HEK293 (cell line): ENCODE measurements at regions not wholly inside any gene's neighbourhood (a gene's known extent, or its start where the extent isn't known, plus 50 kb on each side); places are given as distances from the start of the nearest gene placed in this dataset.

ENCODE experiments used
- CTCF ChIA-PET: fragments of 350-600 bp; formaldehyde crosslinking; extraction: SDS; loops from one replicate; lab custom pipeline; 2021; ENCODE audit warnings: antibody characterized with exemption; lab: Yijun Ruan, JAX
- POLR2A ChIA-PET: fragments of 300-600 bp; formaldehyde crosslinking; extraction: SDS; loops from one replicate; lab custom pipeline; 2020; ENCODE audit warnings: antibody characterized with exemption, inconsistent platforms; lab: Yijun Ruan, JAX
- H3K27ac ChIP-seq: fragments of 200-500 bp; sonication (Bioruptor generic); 2 replicates; pipeline ENCODE4 v1.5.1; 2014; ENCODE audit warnings: low read depth, low read length, control low read depth, inconsistent platforms; ENCODE audit errors: extremely low read depth
- H3K36me3 ChIP-seq, 2 experiments: fragments of 200-500 bp in 1 of 2; sonication (Bioruptor generic) in 1 of 2; 1 replicate in 1 of 2; 2 replicates in 1 of 2; pipeline ENCODE4 v1.5.1; 2014 to 2017; ENCODE audit warnings: inconsistent platforms in 2 of 2, low read length in 2 of 2; ENCODE audit not compliant: control insufficient read depth in 2 of 2, insufficient read depth in 1 of 2
- H3K4me1 ChIP-seq: fragments of 200-500 bp; sonication (Bioruptor generic); 2 replicates; pipeline ENCODE4 v1.5.1; 2014; ENCODE audit warnings: mild to moderate bottlenecking, low read length, inconsistent platforms; ENCODE audit not compliant: control insufficient read depth, insufficient read depth
- H3K4me3 ChIP-seq: 2 replicates; pipeline ENCODE4 v1.5.1; 2011; ENCODE audit warnings: low read depth, mild to moderate bottlenecking, control low read depth, low read length, moderate library complexity
- H3K9me3 ChIP-seq: fragments of 200-500 bp; sonication (Bioruptor generic); 2 replicates; pipeline ENCODE4 v1.5.1; 2014; ENCODE audit warnings: low read depth, low read length, inconsistent platforms; ENCODE audit not compliant: control insufficient read depth, insufficient read depth
- HOXA7 ChIP-seq: sonication (generic); formaldehyde crosslinking; IDR thresholded peaks from 2 replicates; pipeline ENCODE4 v1.8.1; 2022; ENCODE audit warnings: missing genetic modification reagents, borderline replicate concordance
- KLF8 ChIP-seq: fragments of 450-650 bp; formaldehyde crosslinking; IDR thresholded peaks from 2 replicates; pipeline ENCODE4 v1.5.1; 2016; ENCODE audit warnings: missing biosample characterization, missing genetic modification characterization
- OSR2 ChIP-seq: fragments of 450-650 bp; formaldehyde crosslinking; IDR thresholded peaks from 2 replicates; pipeline ENCODE4 v1.5.1; 2016; ENCODE audit warnings: missing biosample characterization, missing genetic modification characterization
- ZFP3 ChIP-seq: fragments of 450-650 bp; formaldehyde crosslinking; IDR thresholded peaks from 2 replicates; pipeline ENCODE4 v1.5.1; 2016; ENCODE audit warnings: low read depth, missing biosample characterization, missing genetic modification characterization
- ZFP37 ChIP-seq: fragments of 450-650 bp; formaldehyde crosslinking; IDR thresholded peaks from 2 replicates; pipeline ENCODE4 v1.5.1; 2016; ENCODE audit warnings: missing biosample characterization, missing genetic modification characterization
- ZNF10 ChIP-seq: fragments of 450-650 bp; formaldehyde crosslinking; IDR thresholded peaks from 2 replicates; pipeline ENCODE4 v1.5.1; 2017; ENCODE audit warnings: missing biosample characterization, missing genetic modification characterization
- ZNF155 ChIP-seq: fragments of 450-650 bp; formaldehyde crosslinking; IDR thresholded peaks from 2 replicates; pipeline ENCODE4 v1.5.1; 2016; ENCODE audit warnings: missing biosample characterization, missing genetic modification characterization
- ZNF324 ChIP-seq: fragments of 450-650 bp; formaldehyde crosslinking; IDR thresholded peaks from 2 replicates; pipeline ENCODE4 v1.5.1; 2016; ENCODE audit warnings: missing biosample characterization, missing genetic modification characterization
- ZNF350 ChIP-seq: fragments of 450-650 bp; formaldehyde crosslinking; IDR thresholded peaks from 2 replicates; pipeline ENCODE4 v1.5.0; 2017; ENCODE audit warnings: missing biosample characterization, mild to moderate bottlenecking, missing genetic modification characterization
- ZNF426 ChIP-seq: fragments of 450-650 bp; formaldehyde crosslinking; IDR thresholded peaks from 2 replicates; pipeline ENCODE4 v1.5.1; 2017; ENCODE audit warnings: missing biosample characterization, missing genetic modification characterization, mild to moderate bottlenecking, inconsistent platforms, moderate library complexity
- ZNF473 ChIP-seq: fragments of 450-650 bp; formaldehyde crosslinking; IDR thresholded peaks from 2 replicates; pipeline ENCODE4 v1.5.1; 2017; ENCODE audit warnings: missing biosample characterization, missing genetic modification characterization
- ZNF501 ChIP-seq: fragments of 450-650 bp; formaldehyde crosslinking; IDR thresholded peaks from 2 replicates; pipeline ENCODE4 v1.5.1; 2016; ENCODE audit warnings: missing biosample characterization, missing genetic modification characterization
- ZNF510 ChIP-seq: fragments of 450-650 bp; formaldehyde crosslinking; IDR thresholded peaks from 2 replicates; pipeline ENCODE4 v1.5.1; 2018; ENCODE audit warnings: mild to moderate bottlenecking, missing genetic modification characterization, missing biosample characterization; ENCODE audit not compliant: insufficient replicate concordance
- ZNF514 ChIP-seq: fragments of 450-650 bp; formaldehyde crosslinking; IDR thresholded peaks from 2 replicates; pipeline ENCODE4 v1.5.1; 2016; ENCODE audit warnings: missing biosample characterization, missing genetic modification characterization
- ZNF529 ChIP-seq: fragments of 450-650 bp; formaldehyde crosslinking; IDR thresholded peaks from 2 replicates; pipeline ENCODE4 v1.5.1; 2017; ENCODE audit warnings: missing genetic modification characterization, missing biosample characterization; ENCODE audit not compliant: insufficient replicate concordance
- ZNF701 ChIP-seq: fragments of 450-650 bp; formaldehyde crosslinking; IDR thresholded peaks from 2 replicates; pipeline ENCODE4 v1.5.1; 2016; ENCODE audit warnings: missing biosample characterization, missing genetic modification characterization
- ZNF76 ChIP-seq: fragments of 450-650 bp; formaldehyde crosslinking; IDR thresholded peaks from 2 replicates; pipeline ENCODE4; 2016; ENCODE audit warnings: low read depth, missing biosample characterization, missing genetic modification characterization, borderline replicate concordance
- ZNF791 ChIP-seq: fragments of 450-650 bp; formaldehyde crosslinking; IDR thresholded peaks from 2 replicates; pipeline ENCODE4 v1.5.1; 2016; ENCODE audit warnings: missing biosample characterization, missing genetic modification characterization
- TF ChIP-seq, protein P1 (sequence below): fragments of 450-650 bp; formaldehyde crosslinking; IDR thresholded peaks from 2 replicates; pipeline ENCODE4 v1.5.1; 2016; ENCODE audit warnings: missing biosample characterization, missing genetic modification characterization
- TF ChIP-seq, protein P2 (sequence below): fragments of 450-650 bp; formaldehyde crosslinking; optimal IDR thresholded peaks from 2 replicates; pipeline ENCODE3; 2016; ENCODE audit warnings: missing biosample characterization, mild to moderate bottlenecking, missing genetic modification characterization
- TF ChIP-seq, protein P3 (sequence below): fragments of 450-650 bp; IDR thresholded peaks from 2 replicates; pipeline ENCODE4 v1.5.1; 2018; ENCODE audit warnings: missing biosample characterization, missing genetic modification characterization
- TF ChIP-seq, protein P4 (sequence below): fragments of 450-650 bp; formaldehyde crosslinking; IDR thresholded peaks from 2 replicates; pipeline ENCODE4 v1.5.1; 2016; ENCODE audit warnings: missing biosample characterization, missing genetic modification characterization
- TF ChIP-seq, protein P5 (sequence below): fragments of 450-650 bp; formaldehyde crosslinking; IDR thresholded peaks from 2 replicates; pipeline ENCODE4 v1.5.1; 2017; ENCODE audit warnings: missing biosample characterization, missing genetic modification characterization
- TF ChIP-seq, protein P6 (sequence below): fragments of 450-650 bp; formaldehyde crosslinking; IDR thresholded peaks from 2 replicates; pipeline ENCODE4 v1.5.1; 2017; ENCODE audit warnings: missing biosample characterization, missing genetic modification characterization
- TF ChIP-seq, protein P7 (sequence below): fragments of 450-650 bp; formaldehyde crosslinking; IDR thresholded peaks from 2 replicates; pipeline ENCODE4 v1.5.1; 2017; ENCODE audit warnings: missing biosample characterization, mild to moderate bottlenecking, missing genetic modification characterization, moderate library complexity

DNA sequence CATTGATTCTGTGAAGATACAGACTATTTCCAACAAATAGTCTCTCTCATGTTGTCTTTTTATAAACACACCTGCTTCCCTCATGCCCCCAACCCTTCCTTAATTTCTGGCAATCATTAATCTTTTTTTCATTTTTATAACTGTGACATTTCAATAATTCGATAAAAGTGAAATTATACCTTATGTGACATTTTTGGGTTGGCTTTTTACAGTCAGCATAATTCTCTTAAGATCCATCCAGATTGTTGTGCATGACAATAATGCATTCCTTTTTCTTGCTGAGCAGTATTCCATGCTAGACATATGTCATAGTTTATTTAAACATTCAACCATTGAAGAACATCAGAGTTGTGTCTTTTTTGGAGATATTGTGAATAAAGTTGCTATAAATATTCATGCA is 541.8 kb upstream of the VRK2 start:
- CTCF ChIA-PET, result no interaction called here
- Histone ChIP-seq H3K4me1 (no peaks in the 10 kb centered on the region), H3K27ac (no peak overlapping the region), H3K4me3 (no peak overlapping the region), H3K36me3 (no peaks in the 10 kb centered on the region), H3K9me3 (no peaks in the 10 kb centered on the region)
- POLR2A ChIA-PET, result no interaction called here
- TF ChIP-seq ZNF701 (tag by site-specific recombination) (no peak), ZNF155 (tag by site-specific recombination) (no peak), ZNF426 (tag by site-specific recombination) (no peak), ZNF473 (tag by site-specific recombination) (no peak), ZFP37 (tag by site-specific recombination) (no peak), ZNF510 (tag by site-specific recombination) (no peak), HOXA7 (CRISPR knock-in tag) (no peak), ZNF501 (tag by site-specific recombination) (no peak), ZNF10 (tag by site-specific recombination) (no peak), ZNF76 (no peak), ZNF514 (tag by site-specific recombination) (no peak), ZNF324 (tag by site-specific recombination) (no peak), ZNF350 (tag by site-specific recombination) (no peak), KLF8 (tag by site-specific recombination) (no peak), ZNF791 (tag by site-specific recombination) (no peak), ZFP3 (tag by site-specific recombination) (no peak)
- TF ChIP-seq, protein P1, sequence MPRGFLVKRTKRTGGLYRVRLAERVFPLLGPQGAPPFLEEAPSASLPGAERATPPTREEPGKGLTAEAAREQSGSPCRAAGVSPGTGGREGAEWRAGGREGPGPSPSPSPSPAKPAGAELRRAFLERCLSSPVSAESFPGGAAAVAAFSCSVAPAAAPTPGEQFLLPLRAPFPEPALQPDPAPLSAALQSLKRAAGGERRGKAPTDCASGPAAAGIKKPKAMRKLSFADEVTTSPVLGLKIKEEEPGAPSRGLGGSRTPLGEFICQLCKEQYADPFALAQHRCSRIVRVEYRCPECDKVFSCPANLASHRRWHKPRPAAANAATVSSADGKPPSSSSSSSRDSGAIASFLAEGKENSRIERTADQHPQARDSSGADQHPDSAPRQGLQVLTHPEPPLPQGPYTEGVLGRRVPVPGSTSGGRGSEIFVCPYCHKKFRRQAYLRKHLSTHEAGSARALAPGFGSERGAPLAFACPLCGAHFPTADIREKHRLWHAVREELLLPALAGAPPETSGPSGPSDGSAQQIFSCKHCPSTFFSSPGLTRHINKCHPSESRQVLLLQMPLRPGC (tag by site-specific recombination), result no peak
- TF ChIP-seq, protein P2, sequence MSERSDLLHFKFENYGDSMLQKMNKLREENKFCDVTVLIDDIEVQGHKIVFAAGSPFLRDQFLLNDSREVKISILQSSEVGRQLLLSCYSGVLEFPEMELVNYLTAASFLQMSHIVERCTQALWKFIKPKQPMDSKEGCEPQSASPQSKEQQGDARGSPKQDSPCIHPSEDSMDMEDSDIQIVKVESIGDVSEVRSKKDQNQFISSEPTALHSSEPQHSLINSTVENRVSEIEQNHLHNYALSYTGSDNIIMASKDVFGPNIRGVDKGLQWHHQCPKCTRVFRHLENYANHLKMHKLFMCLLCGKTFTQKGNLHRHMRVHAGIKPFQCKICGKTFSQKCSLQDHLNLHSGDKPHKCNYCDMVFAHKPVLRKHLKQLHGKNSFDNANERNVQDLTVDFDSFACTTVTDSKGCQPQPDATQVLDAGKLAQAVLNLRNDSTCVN (tag by site-specific recombination), result no peak
- TF ChIP-seq, protein P3, sequence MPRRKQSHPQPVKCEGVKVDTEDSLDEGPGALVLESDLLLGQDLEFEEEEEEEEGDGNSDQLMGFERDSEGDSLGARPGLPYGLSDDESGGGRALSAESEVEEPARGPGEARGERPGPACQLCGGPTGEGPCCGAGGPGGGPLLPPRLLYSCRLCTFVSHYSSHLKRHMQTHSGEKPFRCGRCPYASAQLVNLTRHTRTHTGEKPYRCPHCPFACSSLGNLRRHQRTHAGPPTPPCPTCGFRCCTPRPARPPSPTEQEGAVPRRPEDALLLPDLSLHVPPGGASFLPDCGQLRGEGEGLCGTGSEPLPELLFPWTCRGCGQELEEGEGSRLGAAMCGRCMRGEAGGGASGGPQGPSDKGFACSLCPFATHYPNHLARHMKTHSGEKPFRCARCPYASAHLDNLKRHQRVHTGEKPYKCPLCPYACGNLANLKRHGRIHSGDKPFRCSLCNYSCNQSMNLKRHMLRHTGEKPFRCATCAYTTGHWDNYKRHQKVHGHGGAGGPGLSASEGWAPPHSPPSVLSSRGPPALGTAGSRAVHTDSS (tag by site-specific recombination), result no peak
- TF ChIP-seq, protein P4, sequence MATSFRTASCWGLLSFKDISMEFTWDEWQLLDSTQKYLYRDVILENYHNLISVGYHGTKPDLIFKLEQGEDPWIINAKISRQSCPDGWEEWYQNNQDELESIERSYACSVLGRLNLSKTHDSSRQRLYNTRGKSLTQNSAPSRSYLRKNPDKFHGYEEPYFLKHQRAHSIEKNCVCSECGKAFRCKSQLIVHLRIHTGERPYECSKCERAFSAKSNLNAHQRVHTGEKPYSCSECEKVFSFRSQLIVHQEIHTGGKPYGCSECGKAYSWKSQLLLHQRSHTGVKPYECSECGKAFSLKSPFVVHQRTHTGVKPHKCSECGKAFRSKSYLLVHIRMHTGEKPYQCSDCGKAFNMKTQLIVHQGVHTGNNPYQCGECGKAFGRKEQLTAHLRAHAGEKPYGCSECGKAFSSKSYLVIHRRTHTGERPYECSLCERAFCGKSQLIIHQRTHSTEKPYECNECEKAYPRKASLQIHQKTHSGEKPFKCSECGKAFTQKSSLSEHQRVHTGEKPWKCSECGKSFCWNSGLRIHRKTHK, result no peak

DNA sequence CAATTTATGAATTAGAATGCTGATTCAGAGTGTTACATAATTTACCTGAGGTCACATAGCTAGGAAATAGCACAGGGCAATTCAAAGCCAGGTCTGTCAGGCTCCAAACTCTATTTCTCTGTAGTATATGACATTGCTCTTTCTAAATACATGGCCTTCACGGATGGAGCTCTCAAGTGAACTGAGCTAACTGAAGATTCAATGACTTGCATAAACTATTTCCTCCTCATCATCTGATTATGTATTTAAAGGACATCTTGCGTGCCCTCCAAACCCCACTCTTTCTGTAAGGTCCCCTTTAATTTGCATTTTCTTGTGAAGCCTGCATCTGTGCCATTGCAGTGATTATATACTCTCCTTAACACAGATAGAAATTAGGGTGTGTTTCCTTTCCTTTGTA is 537.4 kb upstream of the VRK2 start:
- CTCF ChIA-PET, result interaction anchor here (1.3 to 1.5 kb wide), 2 partner anchors 9 to 12 kb away, joined by 3 to 7 read pairs; no protein-coding TSS in a partner anchor
- H3K4me3 ChIP-seq, result no peak overlapping the region
- no peaks in the 10 kb centered on the region for H3K9me3 ChIP-seq
- POLR2A ChIA-PET, result no interaction called here
- no peak overlapping the region for H3K27ac ChIP-seq
- H3K4me1 ChIP-seq, result no peaks in the 10 kb centered on the region
- TF ChIP-seq ZNF529 (no peak), OSR2 (tag by site-specific recombination) (no peak)
- TF ChIP-seq, protein P5, sequence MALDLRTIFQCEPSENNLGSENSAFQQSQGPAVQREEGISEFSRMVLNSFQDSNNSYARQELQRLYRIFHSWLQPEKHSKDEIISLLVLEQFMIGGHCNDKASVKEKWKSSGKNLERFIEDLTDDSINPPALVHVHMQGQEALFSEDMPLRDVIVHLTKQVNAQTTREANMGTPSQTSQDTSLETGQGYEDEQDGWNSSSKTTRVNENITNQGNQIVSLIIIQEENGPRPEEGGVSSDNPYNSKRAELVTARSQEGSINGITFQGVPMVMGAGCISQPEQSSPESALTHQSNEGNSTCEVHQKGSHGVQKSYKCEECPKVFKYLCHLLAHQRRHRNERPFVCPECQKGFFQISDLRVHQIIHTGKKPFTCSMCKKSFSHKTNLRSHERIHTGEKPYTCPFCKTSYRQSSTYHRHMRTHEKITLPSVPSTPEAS (tag by site-specific recombination), result no peak
- TF ChIP-seq, protein P6, sequence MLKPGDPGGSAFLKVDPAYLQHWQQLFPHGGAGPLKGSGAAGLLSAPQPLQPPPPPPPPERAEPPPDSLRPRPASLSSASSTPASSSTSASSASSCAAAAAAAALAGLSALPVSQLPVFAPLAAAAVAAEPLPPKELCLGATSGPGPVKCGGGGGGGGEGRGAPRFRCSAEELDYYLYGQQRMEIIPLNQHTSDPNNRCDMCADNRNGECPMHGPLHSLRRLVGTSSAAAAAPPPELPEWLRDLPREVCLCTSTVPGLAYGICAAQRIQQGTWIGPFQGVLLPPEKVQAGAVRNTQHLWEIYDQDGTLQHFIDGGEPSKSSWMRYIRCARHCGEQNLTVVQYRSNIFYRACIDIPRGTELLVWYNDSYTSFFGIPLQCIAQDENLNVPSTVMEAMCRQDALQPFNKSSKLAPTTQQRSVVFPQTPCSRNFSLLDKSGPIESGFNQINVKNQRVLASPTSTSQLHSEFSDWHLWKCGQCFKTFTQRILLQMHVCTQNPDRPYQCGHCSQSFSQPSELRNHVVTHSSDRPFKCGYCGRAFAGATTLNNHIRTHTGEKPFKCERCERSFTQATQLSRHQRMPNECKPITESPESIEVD (tag by site-specific recombination), result no peak
- TF ChIP-seq, protein P7, sequence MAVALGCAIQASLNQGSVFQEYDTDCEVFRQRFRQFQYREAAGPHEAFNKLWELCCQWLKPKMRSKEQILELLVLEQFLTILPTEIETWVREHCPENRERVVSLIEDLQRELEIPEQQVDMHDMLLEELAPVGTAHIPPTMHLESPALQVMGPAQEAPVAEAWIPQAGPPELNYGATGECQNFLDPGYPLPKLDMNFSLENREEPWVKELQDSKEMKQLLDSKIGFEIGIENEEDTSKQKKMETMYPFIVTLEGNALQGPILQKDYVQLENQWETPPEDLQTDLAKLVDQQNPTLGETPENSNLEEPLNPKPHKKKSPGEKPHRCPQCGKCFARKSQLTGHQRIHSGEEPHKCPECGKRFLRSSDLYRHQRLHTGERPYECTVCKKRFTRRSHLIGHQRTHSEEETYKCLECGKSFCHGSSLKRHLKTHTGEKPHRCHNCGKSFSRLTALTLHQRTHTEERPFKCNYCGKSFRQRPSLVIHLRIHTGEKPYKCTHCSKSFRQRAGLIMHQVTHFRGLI, result no peak
- TF ChIP-seq, all 188 proteins: peak for 0
- H3K36me3 ChIP-seq, result no peaks in the 10 kb centered on the region
